Left lung (tissue), 4 donors: ENCODE measurements at regions not wholly inside any gene's neighbourhood (a gene's known extent, or its start where the extent isn't known, plus 50 kb on each side); places are given as distances from the start of the nearest gene placed in this dataset.

Experiments used
- ATAC-seq: fragments of 200-7000 bp; cut with Tn5 transposase; one replicate; pipeline ENCODE4 v1.9.1; 2020; ENCODE audit warnings: moderate library complexity
- DNase-seq, 4 donors: peaks; one replicate each; pipeline ENCODE4 v3.0.0-alpha.2; 2013 to 2020
- H3K27ac ChIP-seq, 2 donors: fragments of 200-600 bp; sonication (generic) in 1 of 2; one replicate each; pipeline versions ENCODE4 v1.5.0 to v1.8.0; 2020 to 2021
- H3K27me3 ChIP-seq, 2 donors: fragments of 200-600 bp; sonication (generic) in 1 of 2; one replicate each; pipeline versions ENCODE4 v1.5.0 to v1.8.0; 2020 to 2021
- H3K36me3 ChIP-seq, 2 donors: fragments of 200-600 bp; sonication (generic) in 1 of 2; one replicate each; pipeline versions ENCODE4 v1.5.0 to v1.8.0; 2020 to 2021
- H3K4me1 ChIP-seq, 2 donors: fragments of 200-600 bp; one replicate each; pipeline ENCODE4 v1.8.0; 2021
- H3K4me3 ChIP-seq, 2 donors: fragments of 200-600 bp; sonication (generic) in 1 of 2; one replicate each; pipeline versions ENCODE4 v1.5.0 to v1.8.0; 2020 to 2021; ENCODE audit warnings: mild to moderate bottlenecking in 1 of 2
- H3K9me3 ChIP-seq, 2 donors: fragments of 200-600 bp; sonication (generic) in 1 of 2; one replicate each; pipeline versions ENCODE4 v1.5.0 to v1.8.0; 2020 to 2021
- intact Hi-C, 2 donors: fragments of 100-400 bp; cut with DNase I; formaldehyde crosslinking; loops; one replicate each; pipeline versions ENCODE4 v1.11.2 to v1.14.2; 2022
- TF ChIP-seq, protein P1 (sequence below), 2 donors: fragments of 200-600 bp; sonication (generic) in 1 of 2; IDR thresholded peaks; one replicate each; pipeline versions ENCODE4 v1.5.0 to v1.8.0; 2021; ENCODE audit warnings: antibody characterized with exemption in 2 of 2
- donor health status: DM: no; HTN: yes; CAD: no.
- donor health status: DM: no; HTN: no; CAD: no.

DNA sequence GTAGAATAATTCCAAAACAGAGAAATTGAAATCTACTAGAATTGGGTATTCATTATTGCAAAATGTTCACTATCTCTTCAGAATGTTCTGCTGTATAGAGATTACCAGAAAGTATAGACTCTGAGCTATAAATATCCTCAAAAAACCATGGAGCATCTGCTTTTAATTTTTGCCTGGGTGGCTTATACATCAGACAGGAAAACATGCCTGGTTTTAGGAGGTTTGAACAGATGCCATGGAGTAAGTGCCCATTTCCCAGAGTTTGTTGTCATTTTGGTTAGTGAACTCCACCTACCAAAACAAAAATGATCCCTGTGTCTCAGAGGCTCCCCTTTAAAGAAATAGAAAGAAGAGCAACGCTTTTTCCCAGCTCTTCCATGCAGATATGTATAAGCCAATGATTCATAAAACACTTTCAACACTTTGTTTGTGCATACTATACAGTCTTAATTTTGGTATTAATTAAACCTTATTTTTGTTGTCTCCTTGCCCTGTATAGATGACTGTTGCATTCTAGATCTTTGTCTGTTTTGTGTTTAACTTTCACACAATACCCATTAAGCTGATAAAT, 68.7 kb downstream of the MEPE start:
- no peak overlapping the region for H3K4me3 ChIP-seq
- DNase-seq (no peak), ATAC-seq (no peak)
- peaks cover 0 to 8% of the 10 kb centered on the region in 2 donors for H3K4me1 ChIP-seq
- no peaks in the 10 kb centered on the region for H3K27me3 ChIP-seq
- intact Hi-C loops = no loop called here
- TF ChIP-seq, protein P1, sequence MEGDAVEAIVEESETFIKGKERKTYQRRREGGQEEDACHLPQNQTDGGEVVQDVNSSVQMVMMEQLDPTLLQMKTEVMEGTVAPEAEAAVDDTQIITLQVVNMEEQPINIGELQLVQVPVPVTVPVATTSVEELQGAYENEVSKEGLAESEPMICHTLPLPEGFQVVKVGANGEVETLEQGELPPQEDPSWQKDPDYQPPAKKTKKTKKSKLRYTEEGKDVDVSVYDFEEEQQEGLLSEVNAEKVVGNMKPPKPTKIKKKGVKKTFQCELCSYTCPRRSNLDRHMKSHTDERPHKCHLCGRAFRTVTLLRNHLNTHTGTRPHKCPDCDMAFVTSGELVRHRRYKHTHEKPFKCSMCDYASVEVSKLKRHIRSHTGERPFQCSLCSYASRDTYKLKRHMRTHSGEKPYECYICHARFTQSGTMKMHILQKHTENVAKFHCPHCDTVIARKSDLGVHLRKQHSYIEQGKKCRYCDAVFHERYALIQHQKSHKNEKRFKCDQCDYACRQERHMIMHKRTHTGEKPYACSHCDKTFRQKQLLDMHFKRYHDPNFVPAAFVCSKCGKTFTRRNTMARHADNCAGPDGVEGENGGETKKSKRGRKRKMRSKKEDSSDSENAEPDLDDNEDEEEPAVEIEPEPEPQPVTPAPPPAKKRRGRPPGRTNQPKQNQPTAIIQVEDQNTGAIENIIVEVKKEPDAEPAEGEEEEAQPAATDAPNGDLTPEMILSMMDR (IDR thresholded peaks at IDR 0.05) = no peak
- H3K27ac ChIP-seq = no peak overlapping the region
- no peaks in the 10 kb centered on the region for H3K36me3 ChIP-seq
- H3K9me3 ChIP-seq = no peaks in the 10 kb centered on the region

DNA sequence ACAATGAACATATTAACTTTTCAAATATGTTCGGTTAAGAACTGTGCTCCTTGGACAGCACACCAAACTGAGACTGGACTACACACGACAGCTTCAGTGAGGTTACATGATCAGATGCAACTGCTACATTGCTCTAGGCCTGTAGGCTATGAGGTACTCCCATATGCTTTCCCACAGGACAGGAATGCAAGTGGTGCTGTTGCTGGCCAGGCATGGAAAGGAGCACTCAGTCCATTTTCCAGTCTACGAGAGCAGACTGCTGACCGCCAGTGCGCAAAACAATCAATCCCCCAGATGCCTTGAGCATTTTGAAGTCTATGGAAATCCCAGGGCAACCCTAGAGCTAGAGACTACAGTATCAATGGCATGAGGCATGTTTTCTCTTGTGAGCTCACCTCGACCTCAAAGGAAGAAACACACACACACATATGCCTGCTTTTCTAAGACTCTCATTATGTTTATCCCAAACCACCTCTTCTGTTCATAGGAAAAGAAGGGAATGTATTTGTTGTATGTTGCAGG, 70.8 kb upstream of the SPP1 start:
- Histone ChIP-seq H3K9me3 (no peaks in the 10 kb centered on the region), H3K4me3 (no peak overlapping the region), H3K27me3 (no peaks in the 10 kb centered on the region), H3K36me3 (no peaks in the 10 kb centered on the region), H3K27ac (no peak overlapping the region), H3K4me1 (no peaks in the 10 kb centered on the region)
- DNase-seq (no peak), ATAC-seq (no peak)
- intact Hi-C loops = no loop called here
- TF ChIP-seq, protein P1 (IDR thresholded peaks at IDR 0.05) = no peak

DNA sequence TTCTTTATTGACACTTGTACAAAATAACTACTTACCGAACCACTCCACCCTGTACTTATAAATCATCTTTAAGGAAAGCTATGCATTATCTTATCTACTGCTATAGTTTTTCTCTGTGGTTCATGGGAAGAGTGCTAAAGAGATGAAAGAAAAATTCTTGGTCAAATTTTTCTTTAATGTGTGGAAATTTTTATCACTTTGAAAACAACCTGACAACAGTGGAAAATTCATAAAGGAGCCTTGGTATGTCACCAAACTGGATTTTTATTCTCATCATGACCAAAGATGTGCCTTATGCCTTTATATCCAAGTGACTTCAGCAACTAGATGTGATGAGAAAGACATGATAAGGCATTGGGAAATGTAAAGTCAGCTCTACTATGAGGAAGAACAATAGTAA, 67.2 kb upstream of the SPP1 start:
- Histone ChIP-seq H3K27me3 (no peaks in the 10 kb centered on the region), H3K4me1 (peaks cover 0 to 17% of the 10 kb centered on the region in 2 donors), H3K36me3 (no peaks in the 10 kb centered on the region), H3K4me3 (no peak overlapping the region), H3K27ac (no peak overlapping the region), H3K9me3 (no peaks in the 10 kb centered on the region)
- TF ChIP-seq, protein P1 (IDR thresholded peaks at IDR 0.05) = no peak
- intact Hi-C loops = no loop called here
- DNase-seq (no peak), ATAC-seq (no peak)

DNA sequence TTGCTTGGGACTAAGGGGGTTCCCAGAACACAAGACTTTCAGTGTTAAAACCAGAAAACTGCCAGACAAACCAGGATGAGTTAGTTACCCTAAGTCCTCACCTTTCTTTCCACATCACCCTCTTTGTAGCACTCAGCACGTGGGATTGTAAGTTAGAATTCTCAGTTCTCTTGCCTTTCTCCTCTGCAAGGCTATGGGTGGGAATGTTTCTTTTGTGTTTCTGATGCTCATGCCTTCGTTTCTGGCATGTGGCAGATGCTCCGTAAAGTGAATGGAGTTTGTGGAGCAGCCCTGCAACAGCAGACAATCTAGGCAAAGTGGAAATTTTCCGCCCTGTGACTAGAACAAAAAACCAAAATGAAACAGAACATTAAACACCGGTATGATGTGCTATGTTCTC, 64.7 kb upstream of the SPP1 start:
- intact Hi-C loops = no loop called here
- Histone ChIP-seq H3K36me3 (no peaks in the 10 kb centered on the region), H3K27ac (no peak overlapping the region), H3K4me1 (peaks cover 0 to 17% of the 10 kb centered on the region in 2 donors), H3K4me3 (no peak overlapping the region), H3K27me3 (no peaks in the 10 kb centered on the region), H3K9me3 (no peaks in the 10 kb centered on the region)
- DNase-seq = no peak
- ATAC-seq = no peak
- TF ChIP-seq, protein P1 (IDR thresholded peaks at IDR 0.05) = no peak

DNA sequence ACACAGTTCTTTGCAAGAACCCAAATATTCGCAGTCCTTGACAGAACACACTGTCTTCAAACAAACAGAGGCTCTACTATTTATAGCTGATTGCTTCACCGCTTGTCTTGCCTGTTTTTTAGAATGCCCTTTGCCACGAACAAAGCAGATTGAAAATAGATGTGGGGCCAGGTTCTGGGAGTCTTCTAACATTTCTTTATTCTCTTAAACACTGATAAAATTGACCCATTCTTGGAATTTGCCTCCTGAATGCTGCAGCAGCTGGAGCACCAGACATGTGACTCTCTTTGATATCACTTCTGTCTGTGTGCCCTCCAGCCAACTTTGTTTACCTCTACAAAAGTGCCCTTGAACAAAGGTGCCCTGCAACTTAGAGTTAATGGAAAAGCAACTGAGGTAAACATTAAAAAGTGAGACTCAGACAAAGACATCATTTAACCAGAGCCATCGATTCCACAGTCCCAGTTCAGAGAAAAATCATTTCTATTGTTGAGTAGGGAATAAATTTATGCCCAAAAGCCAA, 64.2 kb upstream of the SPP1 start:
- Histone ChIP-seq H3K4me3 (no peak overlapping the region), H3K27ac (no peak overlapping the region), H3K9me3 (no peaks in the 10 kb centered on the region), H3K36me3 (no peaks in the 10 kb centered on the region), H3K4me1 (peaks cover 0 to 17% of the 10 kb centered on the region in 2 donors), H3K27me3 (no peaks in the 10 kb centered on the region)
- peak in 1 of 4 donors; percentile 4 for DNase-seq
- peak; percentile 17 for ATAC-seq
- intact Hi-C loops = no loop called here
- TF ChIP-seq, protein P1 (IDR thresholded peaks at IDR 0.05) = no peak
